ENCODE measurements at regions not wholly inside any gene's neighbourhood (a gene's known extent, or its start where the extent isn't known, plus 50 kb on each side); places are given as distances from the start of the nearest gene placed in this dataset.

- TF ChIP-seq ZNF513 (tag by site-specific recombination; IDR thresholded peaks at IDR 0.05) (no peak), ZNF18 (tag by site-specific recombination; IDR thresholded peaks at IDR 0.05) (no peak), ZNF501 (tag by site-specific recombination; IDR thresholded peaks at IDR 0.05) (no peak), ZIC2 (tag by site-specific recombination; IDR thresholded peaks at IDR 0.05) (no peak), ZNF366 (tag by site-specific recombination; conservative IDR thresholded peaks at IDR 0.05) (no peak), BCL6B (tag by site-specific recombination; IDR thresholded peaks at IDR 0.05) (no peak)
Measured at GRCh38 chr12:47560415-47560814, 145.4 kb downstream of the RPAP3 start (continued).

DNA sequence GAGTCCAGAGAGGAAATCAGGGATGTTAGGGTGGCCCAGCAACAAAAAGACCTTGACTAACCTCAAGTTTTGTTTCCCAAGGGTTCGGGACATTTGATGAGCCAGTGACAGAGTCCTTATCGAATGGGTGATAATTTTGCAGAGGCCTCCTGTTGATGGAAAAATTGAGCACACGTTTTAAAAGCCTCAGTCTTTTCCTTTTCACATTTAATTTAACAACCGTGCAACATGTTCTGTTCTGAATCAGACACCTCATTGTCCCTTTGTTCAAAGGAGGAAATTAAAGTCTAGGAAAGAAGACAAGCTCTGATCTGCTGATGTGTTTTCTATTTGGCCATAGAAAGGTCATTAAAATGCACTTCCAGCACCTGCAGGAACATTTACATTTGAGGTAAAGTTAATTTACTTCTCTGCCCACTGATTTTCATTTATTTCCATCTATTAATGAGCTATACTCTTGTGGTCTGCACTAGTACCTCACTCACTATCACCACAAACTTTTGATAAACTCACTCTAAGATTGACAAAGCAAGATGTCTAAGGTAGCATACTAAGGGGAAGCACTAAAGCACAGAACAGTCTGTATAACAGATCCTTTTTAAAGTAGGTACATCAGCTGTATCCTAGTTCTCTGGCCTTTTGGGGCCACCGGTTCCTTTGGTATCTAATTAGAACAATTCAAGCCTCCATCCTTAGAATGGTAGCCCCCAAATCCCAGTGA is 147.0 kb downstream of the RPAP3 start:
- H3K4me1 ChIP-seq (ENCODE audit: control insufficient read depth, insufficient read depth, low read length), result no peaks in the 10 kb centered on the region
- H3K4me3 ChIP-seq (ENCODE audit: low read depth, low read length), result no peak overlapping the region
- H3K27ac ChIP-seq (ENCODE audit: extremely low read depth, low read depth, low read length), result no peak overlapping the region
- H3K36me3 ChIP-seq (ENCODE audit: control insufficient read depth in 2 of 2, insufficient read depth in 1 of 2, low read length in 2 of 2), result no peaks in the 10 kb centered on the region
- no peaks in the 10 kb centered on the region for H3K9me3 ChIP-seq (ENCODE audit: control insufficient read depth, insufficient read depth, low read depth, low read length)
- no peak for TF ChIP-seq ZNF121 (tag by site-specific recombination; IDR thresholded peaks at IDR 0.05)
- TF ChIP-seq ZNF549 (tag by site-specific recombination; IDR thresholded peaks at IDR 0.05), result no peak
- no peak for TF ChIP-seq SETDB1 (IDR thresholded peaks at IDR 0.05; ENCODE audit: insufficient read length, low read length)
- no peak for TF ChIP-seq ZNF184 (tag by site-specific recombination; IDR thresholded peaks at IDR 0.05)
- no peak for TF ChIP-seq ZNF366 (tag by site-specific recombination; conservative IDR thresholded peaks at IDR 0.05)
- TF ChIP-seq, protein P1, sequence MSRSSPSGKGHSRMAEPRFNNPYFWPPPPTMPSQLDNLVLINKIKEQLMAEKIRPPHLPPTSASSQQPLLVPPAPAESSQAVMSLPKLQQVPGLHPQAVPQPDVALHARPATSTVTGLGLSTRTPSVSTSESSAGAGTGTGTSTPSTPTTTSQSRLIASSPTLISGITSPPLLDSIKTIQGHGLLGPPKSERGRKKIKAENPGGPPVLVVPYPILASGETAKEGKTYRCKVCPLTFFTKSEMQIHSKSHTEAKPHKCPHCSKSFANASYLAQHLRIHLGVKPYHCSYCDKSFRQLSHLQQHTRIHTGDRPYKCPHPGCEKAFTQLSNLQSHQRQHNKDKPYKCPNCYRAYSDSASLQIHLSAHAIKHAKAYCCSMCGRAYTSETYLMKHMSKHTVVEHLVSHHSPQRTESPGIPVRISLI (tag by site-specific recombination; IDR thresholded peaks at IDR 0.05), result no peak
- TF ChIP-seq KLF10 (tag by site-specific recombination; IDR thresholded peaks at IDR 0.05), result no peak
- TF ChIP-seq, protein P2, sequence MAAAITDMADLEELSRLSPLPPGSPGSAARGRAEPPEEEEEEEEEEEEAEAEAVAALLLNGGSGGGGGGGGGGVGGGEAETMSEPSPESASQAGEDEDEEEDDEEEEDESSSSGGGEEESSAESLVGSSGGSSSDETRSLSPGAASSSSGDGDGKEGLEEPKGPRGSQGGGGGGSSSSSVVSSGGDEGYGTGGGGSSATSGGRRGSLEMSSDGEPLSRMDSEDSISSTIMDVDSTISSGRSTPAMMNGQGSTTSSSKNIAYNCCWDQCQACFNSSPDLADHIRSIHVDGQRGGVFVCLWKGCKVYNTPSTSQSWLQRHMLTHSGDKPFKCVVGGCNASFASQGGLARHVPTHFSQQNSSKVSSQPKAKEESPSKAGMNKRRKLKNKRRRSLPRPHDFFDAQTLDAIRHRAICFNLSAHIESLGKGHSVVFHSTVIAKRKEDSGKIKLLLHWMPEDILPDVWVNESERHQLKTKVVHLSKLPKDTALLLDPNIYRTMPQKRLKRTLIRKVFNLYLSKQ (tag by site-specific recombination; IDR thresholded peaks at IDR 0.05; ENCODE audit: borderline replicate concordance), result no peak
- TF ChIP-seq MZF1 (tag by site-specific recombination; IDR thresholded peaks at IDR 0.05; ENCODE audit: borderline replicate concordance), result no peak
- TF ChIP-seq ZNF202 (tag by site-specific recombination; IDR thresholded peaks at IDR 0.05; ENCODE audit: borderline replicate concordance), result no peak
- TF ChIP-seq ZNF530 (tag by site-specific recombination; IDR thresholded peaks at IDR 0.05; ENCODE audit: low read depth), result no peak
- TF ChIP-seq, protein P3, sequence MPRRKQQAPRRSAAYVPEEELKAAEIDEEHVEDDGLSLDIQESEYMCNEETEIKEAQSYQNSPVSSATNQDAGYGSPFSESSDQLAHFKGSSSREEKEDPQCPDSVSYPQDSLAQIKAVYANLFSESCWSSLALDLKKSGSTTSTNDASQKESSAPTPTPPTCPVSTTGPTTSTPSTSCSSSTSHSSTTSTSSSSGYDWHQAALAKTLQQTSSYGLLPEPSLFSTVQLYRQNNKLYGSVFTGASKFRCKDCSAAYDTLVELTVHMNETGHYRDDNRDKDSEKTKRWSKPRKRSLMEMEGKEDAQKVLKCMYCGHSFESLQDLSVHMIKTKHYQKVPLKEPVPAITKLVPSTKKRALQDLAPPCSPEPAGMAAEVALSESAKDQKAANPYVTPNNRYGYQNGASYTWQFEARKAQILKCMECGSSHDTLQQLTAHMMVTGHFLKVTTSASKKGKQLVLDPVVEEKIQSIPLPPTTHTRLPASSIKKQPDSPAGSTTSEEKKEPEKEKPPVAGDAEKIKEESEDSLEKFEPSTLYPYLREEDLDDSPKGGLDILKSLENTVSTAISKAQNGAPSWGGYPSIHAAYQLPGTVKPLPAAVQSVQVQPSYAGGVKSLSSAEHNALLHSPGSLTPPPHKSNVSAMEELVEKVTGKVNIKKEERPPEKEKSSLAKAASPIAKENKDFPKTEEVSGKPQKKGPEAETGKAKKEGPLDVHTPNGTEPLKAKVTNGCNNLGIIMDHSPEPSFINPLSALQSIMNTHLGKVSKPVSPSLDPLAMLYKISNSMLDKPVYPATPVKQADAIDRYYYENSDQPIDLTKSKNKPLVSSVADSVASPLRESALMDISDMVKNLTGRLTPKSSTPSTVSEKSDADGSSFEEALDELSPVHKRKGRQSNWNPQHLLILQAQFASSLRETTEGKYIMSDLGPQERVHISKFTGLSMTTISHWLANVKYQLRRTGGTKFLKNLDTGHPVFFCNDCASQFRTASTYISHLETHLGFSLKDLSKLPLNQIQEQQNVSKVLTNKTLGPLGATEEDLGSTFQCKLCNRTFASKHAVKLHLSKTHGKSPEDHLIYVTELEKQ (tag by site-specific recombination; IDR thresholded peaks at IDR 0.05; ENCODE audit: borderline replicate concordance), result no peak
- TF ChIP-seq, protein P4, sequence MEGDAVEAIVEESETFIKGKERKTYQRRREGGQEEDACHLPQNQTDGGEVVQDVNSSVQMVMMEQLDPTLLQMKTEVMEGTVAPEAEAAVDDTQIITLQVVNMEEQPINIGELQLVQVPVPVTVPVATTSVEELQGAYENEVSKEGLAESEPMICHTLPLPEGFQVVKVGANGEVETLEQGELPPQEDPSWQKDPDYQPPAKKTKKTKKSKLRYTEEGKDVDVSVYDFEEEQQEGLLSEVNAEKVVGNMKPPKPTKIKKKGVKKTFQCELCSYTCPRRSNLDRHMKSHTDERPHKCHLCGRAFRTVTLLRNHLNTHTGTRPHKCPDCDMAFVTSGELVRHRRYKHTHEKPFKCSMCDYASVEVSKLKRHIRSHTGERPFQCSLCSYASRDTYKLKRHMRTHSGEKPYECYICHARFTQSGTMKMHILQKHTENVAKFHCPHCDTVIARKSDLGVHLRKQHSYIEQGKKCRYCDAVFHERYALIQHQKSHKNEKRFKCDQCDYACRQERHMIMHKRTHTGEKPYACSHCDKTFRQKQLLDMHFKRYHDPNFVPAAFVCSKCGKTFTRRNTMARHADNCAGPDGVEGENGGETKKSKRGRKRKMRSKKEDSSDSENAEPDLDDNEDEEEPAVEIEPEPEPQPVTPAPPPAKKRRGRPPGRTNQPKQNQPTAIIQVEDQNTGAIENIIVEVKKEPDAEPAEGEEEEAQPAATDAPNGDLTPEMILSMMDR (tag by site-specific recombination; IDR thresholded peaks at IDR 0.05), result no peak
- TF ChIP-seq ZNF76 (tag by site-specific recombination; IDR thresholded peaks at IDR 0.05; ENCODE audit: borderline replicate concordance, low read depth), result no peak
- ChIA-PET POLR2A (no interaction called here), CTCF (interaction anchor here (0.6 to 0.8 kb wide), 2 partner anchors 203 to 280 kb away, joined by 4 read pairs; no protein-coding TSS in a partner anchor)
